T-cell (primary cell): ENCODE measurements at regions not wholly inside any gene's neighbourhood (a gene's known extent, or its start where the extent isn't known, plus 50 kb on each side); places are given as distances from the start of the nearest gene placed in this dataset.

ENCODE experiments used
- ATAC-seq, 4 experiments: fragments of 200-7000 bp in 3 of 4; fragments of 150-1000 bp in 1 of 4; cut with Tn5 transposase; replicated peaks in 1 of 4; 1 replicate in 3 of 4; 2 replicates in 1 of 4; pipeline ENCODE4 v1.10.0; 2021; ENCODE audit warnings: moderate library complexity in 3 of 4, mild to moderate bottlenecking in 2 of 4, moderate number of reproducible peaks in 1 of 4
- CTCF ChIA-PET, 2 donors: fragments of 300-600 bp; sonication (Branson Sonifier 250); formaldehyde crosslinking; loops; one replicate each; lab custom pipeline; 2022; ENCODE audit warnings: antibody characterized with exemption in 2 of 2; lab: Charles Lee
- POLR2A ChIA-PET, 2 donors: fragments of 300-600 bp; sonication (Branson Sonifier 250); formaldehyde crosslinking; loops; one replicate each; lab custom pipeline; 2022; ENCODE audit warnings: antibody characterized with exemption in 2 of 2; lab: Charles Lee
- DNase-seq, 35 experiments: peaks; one replicate each; pipeline versions ENCODE4 v3.0.0 to v3.0.0-alpha.2; 2013 to 2023
- H3K27ac ChIP-seq: one replicate; pipeline ENCODE4 v1.5.1; 2013; ENCODE audit warnings: low read length
- H3K27me3 ChIP-seq, 2 experiments: replicated peaks in 1 of 2; 1 replicate in 1 of 2; 2 replicates in 1 of 2; pipeline versions ENCODE4 v1.6.1 to v1.7.0; 2013; ENCODE audit warnings: low read length in 1 of 2, mixed read lengths in 1 of 2; ENCODE audit not compliant: control insufficient read depth in 2 of 2, insufficient read depth in 2 of 2; ENCODE audit errors: extremely low read depth in 1 of 2
- H3K36me3 ChIP-seq, 2 donors: 1 replicate in 1 of 2; 2 replicates in 1 of 2; pipeline versions ENCODE4 v1.6.1 to v1.7.0; 2013; ENCODE audit warnings: low read length in 1 of 2; ENCODE audit not compliant: control insufficient read depth in 2 of 2, insufficient read depth in 1 of 2; ENCODE audit errors: extremely low read depth in 1 of 2
- H3K4me1 ChIP-seq, 2 experiments: 1 replicate in 1 of 2; 2 replicates in 1 of 2; pipeline versions ENCODE4 v1.6.1 to v1.7.0; 2013; ENCODE audit warnings: low read length in 2 of 2, mixed read lengths in 1 of 2; ENCODE audit not compliant: insufficient read depth in 2 of 2, control insufficient read depth in 1 of 2; ENCODE audit errors: extremely low read depth in 1 of 2
- H3K4me3 ChIP-seq, 2 donors: 1 replicate in 1 of 2; 2 replicates in 1 of 2; pipeline versions ENCODE4 v1.5.1 to v1.7.0; 2013; ENCODE audit warnings: mild to moderate bottlenecking in 2 of 2, low read length in 1 of 2, moderate library complexity in 1 of 2; ENCODE audit not compliant: control insufficient read depth in 1 of 2; ENCODE audit errors: extremely low read depth in 1 of 2
- H3K9me3 ChIP-seq: 2 replicates; pipeline ENCODE4 v1.7.0; 2013
- H3K27ac Mint-ChIP-seq, 2 donors: one replicate each; pipeline ENCODE4 v1.8.0; 2020 to 2021; ENCODE audit warnings: mild to moderate bottlenecking in 2 of 2, mixed read lengths in 2 of 2
- H3K27me3 Mint-ChIP-seq, 2 donors: one replicate each; pipeline ENCODE4 v1.8.0; 2021 to 2022; ENCODE audit warnings: mixed read lengths in 2 of 2
- H3K36me3 Mint-ChIP-seq: one replicate; pipeline ENCODE4 v1.8.0; 2021; ENCODE audit warnings: mixed read lengths
- H3K4me1 Mint-ChIP-seq, 3 donors: one replicate each; pipeline ENCODE4 v1.8.0; 2020 to 2022; ENCODE audit warnings: mixed read lengths in 3 of 3, mild to moderate bottlenecking in 1 of 3
- H3K4me3 Mint-ChIP-seq, 3 donors: one replicate each; pipeline ENCODE4 v1.8.0; 2020 to 2022; ENCODE audit warnings: mild to moderate bottlenecking in 3 of 3, mixed read lengths in 3 of 3, moderate library complexity in 3 of 3
- H3K9me3 Mint-ChIP-seq, 3 donors: one replicate each; pipeline ENCODE4 v1.8.0; 2020 to 2022; ENCODE audit warnings: mixed read lengths in 3 of 3
- WGBS: methylation state at CpG from one replicate; pipeline ENCODE4 v1.1.5; 2013; ENCODE audit warnings: missing lambda C conversion rate; ENCODE audit not compliant: insufficient coverage; 5-methylcytosine and 5-hydroxymethylcytosine counted together

GRCh38 chr1:214895011-214895600, 187.4 kb upstream of the KCNK2 start:
- no peaks in the 10 kb centered on the region for H3K27me3 ChIP-seq

DNA sequence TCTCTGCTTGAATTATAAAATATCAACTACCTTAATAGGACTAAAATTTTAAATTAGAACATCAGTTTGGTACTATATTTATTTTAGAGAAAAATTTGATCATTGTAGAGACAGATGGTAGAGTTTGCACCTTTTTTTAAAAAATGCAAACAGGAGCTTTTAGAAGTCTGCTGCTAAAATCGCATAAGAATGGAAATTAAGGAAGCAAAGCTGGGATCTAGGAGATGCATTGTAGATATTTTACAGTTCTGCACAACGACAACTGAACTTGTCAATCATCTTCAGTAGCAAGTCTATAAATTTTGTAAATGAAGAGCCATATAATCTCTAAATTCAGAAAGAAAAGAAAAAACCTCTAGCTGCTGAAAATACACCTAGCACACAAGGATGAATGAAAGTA, 185.6 kb upstream of the KCNK2 start:
- WGBS, result no CpG with 5 or more reads among the region's 2 CpGs
- Mint-ChIP-seq H3K4me1 (no peaks in the 10 kb centered on the region), H3K9me3 (peaks cover 0 to 4% (median 0%) of the 10 kb centered on the region in 3 donors), H3K4me3 (no peak overlapping the region), H3K27ac (no peak overlapping the region), H3K36me3 (no peaks in the 10 kb centered on the region), H3K27me3 (peaks cover 0 to 2% of the 10 kb centered on the region in 2 donors)
- Histone ChIP-seq H3K36me3 (no peaks in the 10 kb centered on the region), H3K4me1 (no peaks in the 10 kb centered on the region), H3K27ac (no peak overlapping the region), H3K9me3 (no peaks in the 10 kb centered on the region), H3K4me3 (no peak overlapping the region), H3K27me3 (no peaks in the 10 kb centered on the region)
- POLR2A ChIA-PET, result no interaction called here
- CTCF ChIA-PET, result no interaction called here
- DNase-seq (no peak), ATAC-seq (no peak)

More at GRCh38 chr1:214895011-214895600, 187.4 kb upstream of the KCNK2 start:
- no peaks in the 10 kb centered on the region for H3K36me3 Mint-ChIP-seq
- no peak for DNase-seq
- ATAC-seq, result no peak
- H3K4me3 ChIP-seq, result no peak overlapping the region
- peaks cover 0 to 4% (median 0%) of the 10 kb centered on the region in 3 donors for H3K9me3 Mint-ChIP-seq
- no peaks in the 10 kb centered on the region for H3K4me1 ChIP-seq
- H3K9me3 ChIP-seq, result no peaks in the 10 kb centered on the region
- H3K4me1 Mint-ChIP-seq, result no peaks in the 10 kb centered on the region
- no peak overlapping the region for H3K27ac Mint-ChIP-seq
- H3K4me3 Mint-ChIP-seq, result no peak overlapping the region
- H3K36me3 ChIP-seq, result no peaks in the 10 kb centered on the region
- WGBS, result 61% methylated on average over 2 of the region's 5 CpGs
- H3K27ac ChIP-seq, result no peak overlapping the region
- ChIA-PET CTCF (no interaction called here), POLR2A (no interaction called here)
- no peaks in the 10 kb centered on the region for H3K27me3 Mint-ChIP-seq

GRCh38 chr1:214897581-214897980, 185.0 kb upstream of the KCNK2 start:
- POLR2A ChIA-PET, result no interaction called here
- Mint-ChIP-seq H3K36me3 (no peaks in the 10 kb centered on the region), H3K4me1 (no peaks in the 10 kb centered on the region), H3K27me3 (peaks cover 0 to 3% of the 10 kb centered on the region in 2 donors), H3K9me3 (peaks cover 0 to 4% (median 0%) of the 10 kb centered on the region in 3 donors), H3K4me3 (no peak overlapping the region), H3K27ac (no peak overlapping the region)
- H3K9me3 ChIP-seq, result no peaks in the 10 kb centered on the region
- H3K4me3 ChIP-seq, result no peak overlapping the region
- H3K4me1 ChIP-seq, result no peaks in the 10 kb centered on the region
- H3K36me3 ChIP-seq, result no peaks in the 10 kb centered on the region
- H3K27ac ChIP-seq, result no peak overlapping the region
- CTCF ChIA-PET, result no interaction called here
- no peaks in the 10 kb centered on the region for H3K27me3 ChIP-seq
- no peak for ATAC-seq
- DNase-seq, result no peak
- no CpG with 5 or more reads among the region's 4 CpGs for WGBS

- H3K36me3 Mint-ChIP-seq, result no peaks in the 10 kb centered on the region
- DNase-seq, result no peak
- no peak overlapping the region for H3K4me3 Mint-ChIP-seq
- ChIA-PET POLR2A (no interaction called here), CTCF (no interaction called here)
- 84% methylated on average over 3 of the region's 8 CpGs for WGBS
- no peaks in the 10 kb centered on the region for H3K27me3 ChIP-seq
- no peak overlapping the region for H3K4me3 ChIP-seq
- no peak overlapping the region for H3K27ac Mint-ChIP-seq
- no peak overlapping the region for H3K27ac ChIP-seq
- peaks cover 0 to 3% (median 0%) of the 10 kb centered on the region in 3 donors for H3K9me3 Mint-ChIP-seq
- H3K4me1 Mint-ChIP-seq, result no peaks in the 10 kb centered on the region
- peaks cover 0 to 3% of the 10 kb centered on the region in 2 donors for H3K27me3 Mint-ChIP-seq
- ATAC-seq, result no peak
- no peaks in the 10 kb centered on the region for H3K4me1 ChIP-seq
- no peaks in the 10 kb centered on the region for H3K36me3 ChIP-seq
- H3K9me3 ChIP-seq, result no peaks in the 10 kb centered on the region
These were observed 184.4 kb upstream of the KCNK2 start for GRCh38 chr1:214898161-214898560.

DNA sequence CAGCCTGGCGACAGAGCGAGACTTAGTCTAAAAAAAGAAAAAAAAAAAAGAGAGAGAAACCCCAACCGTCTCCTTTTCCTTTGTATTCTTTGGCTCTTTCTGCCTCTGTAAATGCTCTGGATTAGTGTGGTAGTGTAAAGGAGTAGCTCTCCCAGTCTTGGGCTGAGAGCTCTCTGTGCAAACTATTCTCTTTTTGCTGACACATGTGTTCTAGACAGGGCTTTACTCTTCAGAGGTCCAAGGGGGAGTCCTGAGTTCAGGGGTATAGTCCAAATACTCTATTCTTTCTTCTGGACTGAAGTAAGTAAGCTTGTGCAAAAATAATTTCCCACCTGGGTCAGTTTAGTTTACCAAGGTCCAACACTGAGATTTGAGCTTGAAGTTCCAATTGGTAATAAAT, 183.8 kb upstream of the KCNK2 start:
- H3K4me1 ChIP-seq, result no peaks in the 10 kb centered on the region
- ChIA-PET POLR2A (no interaction called here), CTCF (interaction anchor here in 1 of 2 donors (0.5 kb wide), 1 partner anchor 670 kb away, joined by 4 read pairs; no protein-coding TSS in a partner anchor)
- Mint-ChIP-seq H3K36me3 (no peaks in the 10 kb centered on the region), H3K4me3 (no peak overlapping the region), H3K27me3 (peaks cover 0 to 3% of the 10 kb centered on the region in 2 donors), H3K4me1 (no peaks in the 10 kb centered on the region), H3K9me3 (no peaks in the 10 kb centered on the region), H3K27ac (no peak overlapping the region)
- H3K36me3 ChIP-seq, result no peaks in the 10 kb centered on the region
- no peaks in the 10 kb centered on the region for H3K27me3 ChIP-seq
- WGBS, result 100% methylated on average over 2 of the region's 3 CpGs
- no peak overlapping the region for H3K4me3 ChIP-seq
- H3K9me3 ChIP-seq, result no peaks in the 10 kb centered on the region
- no peak overlapping the region for H3K27ac ChIP-seq
- DNase-seq, result no peak
- ATAC-seq, result no peak

DNA sequence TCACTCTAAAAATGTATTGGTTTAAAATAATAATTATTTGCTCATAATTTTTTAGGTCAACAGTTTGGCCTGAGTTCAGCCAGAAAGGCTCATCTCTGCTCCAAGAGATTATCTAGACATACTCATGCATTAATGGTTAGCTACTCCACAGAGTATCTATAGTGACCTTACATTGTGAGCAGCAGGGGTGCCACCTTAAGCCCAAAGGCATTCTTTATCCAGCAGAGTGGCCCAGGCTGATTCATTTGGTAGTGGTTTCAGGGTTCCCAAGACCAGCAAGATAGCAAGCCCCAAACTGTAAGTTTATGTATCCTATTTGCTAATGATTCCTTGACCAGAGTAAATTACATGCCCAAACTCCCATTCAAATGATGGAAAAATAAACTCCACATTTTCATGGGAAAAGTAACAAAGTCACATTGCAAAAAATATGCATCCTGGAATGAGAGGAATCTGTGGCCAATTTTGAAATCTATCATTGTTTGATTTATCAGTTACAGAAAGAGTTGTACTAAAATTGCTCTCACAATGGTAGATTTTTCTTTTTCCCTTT, 182.6 kb upstream of the KCNK2 start:
- Histone ChIP-seq H3K9me3 (no peaks in the 10 kb centered on the region), H3K27me3 (no peaks in the 10 kb centered on the region), H3K4me1 (no peaks in the 10 kb centered on the region), H3K27ac (no peak overlapping the region), H3K4me3 (no peak overlapping the region), H3K36me3 (no peaks in the 10 kb centered on the region)
- Mint-ChIP-seq H3K9me3 (no peaks in the 10 kb centered on the region), H3K27me3 (peaks cover 0 to 3% of the 10 kb centered on the region in 2 donors), H3K4me3 (no peak overlapping the region), H3K27ac (no peak overlapping the region), H3K4me1 (no peaks in the 10 kb centered on the region), H3K36me3 (no peaks in the 10 kb centered on the region)
- no peak for ATAC-seq
- ChIA-PET CTCF (no interaction called here), POLR2A (no interaction called here)
- no peak for DNase-seq
